AG10803 (cell line): ENCODE measurements at regions not wholly inside any gene's neighbourhood (a gene's known extent, or its start where the extent isn't known, plus 50 kb on each side); places are given as distances from the start of the nearest gene placed in this dataset.

ENCODE experiments used
- DNase-seq: peaks from one replicate; pipeline ENCODE4 v3.0.0; 2010; ENCODE audit warnings: low read depth
- H3K4me3 ChIP-seq: 2 replicates; pipeline ENCODE4 v1.5.1; 2011; ENCODE audit warnings: mild to moderate bottlenecking, low read length, control low read depth
- TF ChIP-seq, protein P1 (sequence below): conservative IDR thresholded peaks from 2 replicates; pipeline ENCODE4 v1.5.1; 2011; ENCODE audit warnings: mild to moderate bottlenecking, low read length, control low read depth, inconsistent platforms

DNA sequence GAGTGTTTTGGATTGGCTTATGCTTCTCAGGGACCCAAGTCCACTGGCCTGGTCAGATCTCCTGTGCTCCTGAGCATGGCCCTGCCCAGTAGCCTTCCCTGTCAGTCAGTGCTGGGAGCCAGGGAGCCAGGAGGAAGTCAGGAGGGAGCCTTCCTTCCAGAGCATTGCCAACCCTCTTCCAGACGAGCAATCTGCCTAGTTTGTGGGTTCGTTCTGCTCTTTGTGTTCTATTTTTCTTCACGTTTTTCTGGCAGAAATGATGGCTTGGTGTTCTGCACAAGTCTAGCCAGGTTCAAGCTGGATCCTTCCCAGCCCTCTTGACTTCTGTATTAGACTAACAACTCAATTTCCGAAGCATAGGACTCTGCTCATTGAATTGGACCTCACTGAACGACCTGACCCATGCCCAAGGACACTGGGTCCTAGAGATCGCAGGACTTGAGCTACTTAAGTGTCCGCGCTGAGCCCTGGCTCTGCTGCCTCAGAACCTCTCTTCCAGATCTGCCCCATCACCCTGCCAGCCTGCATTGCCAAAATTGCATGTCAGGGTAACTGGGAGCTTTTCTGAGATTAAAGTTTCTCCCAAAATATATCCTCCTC, 76.2 kb upstream of the MPP7 start:
- H3K4me3 ChIP-seq: no peak overlapping the region
- TF ChIP-seq, protein P1, sequence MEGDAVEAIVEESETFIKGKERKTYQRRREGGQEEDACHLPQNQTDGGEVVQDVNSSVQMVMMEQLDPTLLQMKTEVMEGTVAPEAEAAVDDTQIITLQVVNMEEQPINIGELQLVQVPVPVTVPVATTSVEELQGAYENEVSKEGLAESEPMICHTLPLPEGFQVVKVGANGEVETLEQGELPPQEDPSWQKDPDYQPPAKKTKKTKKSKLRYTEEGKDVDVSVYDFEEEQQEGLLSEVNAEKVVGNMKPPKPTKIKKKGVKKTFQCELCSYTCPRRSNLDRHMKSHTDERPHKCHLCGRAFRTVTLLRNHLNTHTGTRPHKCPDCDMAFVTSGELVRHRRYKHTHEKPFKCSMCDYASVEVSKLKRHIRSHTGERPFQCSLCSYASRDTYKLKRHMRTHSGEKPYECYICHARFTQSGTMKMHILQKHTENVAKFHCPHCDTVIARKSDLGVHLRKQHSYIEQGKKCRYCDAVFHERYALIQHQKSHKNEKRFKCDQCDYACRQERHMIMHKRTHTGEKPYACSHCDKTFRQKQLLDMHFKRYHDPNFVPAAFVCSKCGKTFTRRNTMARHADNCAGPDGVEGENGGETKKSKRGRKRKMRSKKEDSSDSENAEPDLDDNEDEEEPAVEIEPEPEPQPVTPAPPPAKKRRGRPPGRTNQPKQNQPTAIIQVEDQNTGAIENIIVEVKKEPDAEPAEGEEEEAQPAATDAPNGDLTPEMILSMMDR: no peak
- DNase-seq: no peak

DNA sequence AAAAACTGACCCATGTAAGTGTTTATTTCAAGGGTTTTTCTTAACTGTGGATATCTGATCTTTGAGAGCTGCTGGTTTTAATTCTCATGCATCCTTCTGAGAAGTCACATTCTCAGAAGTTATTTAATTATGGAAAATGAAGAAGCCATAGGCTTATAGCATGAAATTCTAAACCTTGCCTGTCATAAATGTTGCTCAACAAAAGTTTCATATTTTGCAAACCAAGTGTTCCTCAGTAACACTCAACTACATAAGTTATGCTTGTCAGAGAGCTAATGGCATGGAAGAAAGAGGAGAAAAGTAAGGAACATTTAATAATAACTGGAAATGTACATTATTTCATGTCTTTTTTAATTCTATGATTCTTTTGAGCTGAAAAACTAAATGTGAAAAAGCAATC, 78.6 kb upstream of the MPP7 start:
- TF ChIP-seq, protein P1: no peak
- H3K4me3 ChIP-seq: no peak overlapping the region
- no peak for DNase-seq

DNA sequence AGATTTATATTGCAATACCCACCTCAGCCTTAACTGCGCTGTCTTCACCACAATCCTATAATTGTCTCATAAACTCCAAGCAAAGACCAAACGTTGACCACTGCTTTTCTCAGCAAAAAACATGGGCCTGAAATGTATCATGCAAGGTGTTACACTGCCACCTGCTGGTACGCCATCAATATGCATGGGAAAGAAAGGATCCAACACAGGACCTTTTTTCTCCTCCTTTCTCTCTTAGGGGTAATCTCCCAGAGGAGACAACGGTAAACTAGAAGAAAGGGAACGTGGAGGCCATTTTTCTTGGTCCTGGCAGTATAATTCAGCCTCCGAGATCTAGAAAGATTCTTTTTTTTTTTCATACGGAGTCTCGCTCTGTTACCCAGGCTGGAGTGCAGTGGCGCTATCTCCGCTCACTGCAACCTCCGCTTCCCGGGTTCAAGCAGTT, 79.1 kb upstream of the MPP7 start:
- no peak overlapping the region for H3K4me3 ChIP-seq
- TF ChIP-seq, protein P1: peak; percentile 98

DNA sequence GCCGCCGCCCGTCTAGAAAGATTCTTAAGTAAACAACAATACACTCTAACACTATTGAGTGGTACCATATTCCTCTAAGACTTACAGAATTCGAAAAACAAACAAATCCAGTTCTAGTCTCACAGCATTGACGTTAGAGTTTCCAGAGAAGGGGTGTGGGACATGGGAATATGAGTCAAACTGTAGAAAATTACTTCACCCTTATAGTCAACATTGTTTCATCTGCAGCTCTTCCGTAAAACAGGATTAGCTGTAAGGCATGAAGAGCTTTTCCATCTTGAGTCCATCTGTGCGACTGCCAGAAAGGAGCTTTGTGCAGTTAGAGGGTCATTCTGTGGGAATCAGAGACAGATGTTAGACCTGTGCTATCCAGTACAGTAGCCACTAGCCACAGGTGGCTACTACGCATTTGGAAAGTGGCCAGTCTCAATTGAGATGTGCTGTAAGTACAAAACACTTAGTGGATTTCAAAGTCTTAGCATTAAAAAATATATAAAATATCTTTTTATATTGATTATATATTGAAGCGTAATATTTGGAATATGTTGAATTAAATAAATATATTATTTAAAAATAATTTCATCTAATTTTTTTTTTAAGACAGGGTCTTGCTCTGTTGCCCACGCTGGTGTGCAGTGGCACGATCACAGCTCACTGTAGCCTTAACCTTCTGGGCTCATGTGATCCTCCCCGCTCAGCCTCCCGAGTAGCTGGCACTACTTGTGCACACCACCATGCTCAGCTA, 79.8 kb upstream of the MPP7 start:
- peak; percentile 60 for DNase-seq
- no peak overlapping the region for H3K4me3 ChIP-seq
- TF ChIP-seq, protein P1: no peak

More for the DNA sequence above, 79.1 kb upstream of the MPP7 start:
- DNase-seq: peak; percentile 84

DNA sequence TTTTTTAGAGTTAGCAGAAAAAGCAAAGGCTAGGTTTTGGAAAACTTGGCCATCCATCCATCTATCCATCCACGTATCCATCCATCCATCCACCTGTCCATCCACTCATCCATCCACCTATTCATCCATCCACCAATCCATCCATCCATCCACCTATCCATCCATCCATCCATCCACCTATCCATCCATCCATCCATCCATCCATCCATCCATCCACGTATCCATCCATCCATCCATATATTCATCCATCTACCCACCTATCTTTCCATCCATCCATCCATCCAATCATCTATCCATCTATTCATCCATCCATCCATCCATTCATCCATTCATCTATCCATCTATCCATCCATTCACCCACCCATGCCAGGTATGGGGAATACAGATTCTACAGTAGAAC, 81.7 kb upstream of the MPP7 start:
- no peak for DNase-seq
- TF ChIP-seq, protein P1: no peak
- no peak overlapping the region for H3K4me3 ChIP-seq

DNA sequence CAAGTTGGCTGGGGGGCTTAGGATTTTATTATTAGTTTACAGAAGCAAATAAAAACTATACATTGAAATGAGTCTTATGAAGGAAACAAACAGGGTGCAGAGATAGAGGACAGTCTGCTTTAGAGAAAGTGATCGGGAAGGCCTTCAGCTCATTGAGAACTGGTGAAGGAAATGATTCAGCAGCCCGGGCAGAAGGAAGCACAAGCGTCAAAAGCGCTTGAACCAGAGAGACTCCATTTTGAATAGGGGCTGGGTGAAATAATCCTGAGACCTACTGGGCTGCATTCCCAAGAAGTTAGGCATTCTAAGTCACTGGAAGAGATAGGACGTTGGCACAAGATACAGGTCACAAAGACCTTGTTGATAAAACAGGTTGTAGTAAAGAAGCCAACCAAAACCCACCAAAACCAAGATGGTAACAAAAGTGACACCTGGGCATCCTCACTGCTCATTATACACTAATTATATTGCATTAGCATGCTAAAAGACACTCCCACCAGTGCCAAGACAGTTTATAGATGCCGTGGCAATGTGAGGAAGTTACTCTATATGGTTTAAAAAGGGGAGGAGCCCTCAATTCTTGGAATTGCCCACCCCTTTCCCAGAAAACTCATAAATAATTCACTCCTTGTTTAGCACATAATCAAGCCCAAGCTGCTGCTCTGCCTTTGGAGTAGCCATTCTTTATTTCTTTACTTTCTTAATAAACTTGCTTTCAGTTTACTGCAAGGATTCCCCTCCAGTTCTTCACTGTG, 83.1 kb upstream of the MPP7 start:
- H3K4me3 ChIP-seq: no peak overlapping the region
- TF ChIP-seq, protein P1: no peak
- no peak for DNase-seq
